NCI-H146 treated with DMSO at 0.1 percent for 48 hours (cell line): ENCODE measurements at regions not wholly inside any gene's neighbourhood (a gene's known extent, or its start where the extent isn't known, plus 50 kb on each side); places are given as distances from the start of the nearest gene placed in this dataset.

Experiments
- DNase-seq: peaks from one replicate; lab custom pipeline; 2025; ENCODE audit not compliant: unreplicated experiment; lab: John Stamatoyannopoulos, UW

- DNase-seq = no peak
Observed at GRCh38 chr2:177077778-177078177, 134.8 kb upstream of the HNRNPA3 start.

GRCh38 chr2:177078416-177078815, 134.2 kb upstream of the HNRNPA3 start:
- no peak for DNase-seq

DNA sequence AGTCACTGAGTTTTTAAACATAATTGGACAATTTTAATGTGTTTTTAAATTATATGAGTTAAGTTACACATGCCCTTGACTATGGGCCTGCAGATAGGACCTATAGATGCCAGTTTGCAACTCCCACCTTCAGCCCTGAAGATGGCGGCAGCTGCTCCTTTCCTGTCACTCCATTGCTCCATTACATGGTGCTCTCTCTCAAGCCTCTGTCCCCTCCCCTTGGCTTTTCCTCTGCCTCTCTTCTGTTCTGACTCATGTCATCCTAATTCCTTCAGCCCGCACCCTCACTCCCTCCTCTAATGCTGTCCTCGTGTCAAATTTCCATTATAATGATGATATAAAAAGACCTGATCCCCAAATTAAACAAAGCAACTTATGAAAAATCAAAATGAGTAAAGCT, 133.7 kb upstream of the HNRNPA3 start:
- no peak for DNase-seq

DNA sequence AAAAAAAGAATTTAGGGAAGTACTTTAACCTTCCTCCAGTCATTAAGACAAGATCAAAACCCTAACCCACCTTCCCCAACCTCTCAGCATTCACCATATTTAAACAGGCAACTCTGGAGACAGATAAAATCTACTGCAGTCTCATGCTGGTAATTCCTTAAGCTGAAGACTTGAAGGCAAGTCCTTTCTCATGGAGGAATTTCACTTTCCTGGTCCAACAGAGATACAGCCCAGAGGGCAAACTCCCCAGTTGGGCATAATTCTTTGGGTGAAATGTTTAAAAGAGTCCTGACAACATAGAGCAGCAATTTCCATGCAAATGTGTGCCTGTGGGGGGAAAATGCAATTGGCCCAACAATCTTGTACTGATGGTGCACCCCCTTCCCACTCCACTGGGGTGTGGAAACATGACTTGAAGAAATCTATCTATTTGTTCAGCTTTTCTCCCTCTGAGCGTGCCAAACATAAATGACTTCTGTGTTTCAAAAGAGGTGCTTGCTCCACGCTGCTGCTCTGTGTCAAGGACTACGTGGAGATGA, 131.8 kb upstream of the HNRNPA3 start:
- DNase-seq = no peak

GRCh38 chr2:177084607-177085006, 128.0 kb upstream of the HNRNPA3 start:
- DNase-seq = no peak

GRCh38 chr2:177088529-177088928, 124.1 kb upstream of the HNRNPA3 start:
- no peak for DNase-seq

DNA sequence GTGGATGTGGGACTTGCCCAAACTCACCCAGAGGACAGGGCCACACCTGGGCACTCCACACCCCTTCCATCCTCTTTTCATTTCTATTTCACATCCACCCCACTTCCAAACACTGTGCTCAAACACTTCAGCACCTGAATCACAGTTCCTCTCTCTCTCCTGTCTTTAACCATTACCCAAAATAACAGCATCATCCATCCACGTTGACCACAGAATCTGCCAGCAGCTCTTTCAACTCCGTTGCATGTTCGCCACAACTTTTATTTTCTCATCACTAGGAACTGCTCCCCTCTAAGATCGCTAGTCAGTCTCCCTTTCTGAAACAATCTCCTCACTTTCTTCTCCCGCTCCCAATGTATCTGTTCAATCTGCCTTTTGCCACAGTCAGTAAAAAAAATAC, 121.6 kb upstream of the HNRNPA3 start:
- DNase-seq = no peak

- no peak for DNase-seq
Observed at GRCh38 chr2:177093371-177093770, 119.2 kb upstream of the HNRNPA3 start.

- no peak for DNase-seq
Observed at GRCh38 chr2:177098001-177098613, 114.5 kb upstream of the HNRNPA3 start.

DNA sequence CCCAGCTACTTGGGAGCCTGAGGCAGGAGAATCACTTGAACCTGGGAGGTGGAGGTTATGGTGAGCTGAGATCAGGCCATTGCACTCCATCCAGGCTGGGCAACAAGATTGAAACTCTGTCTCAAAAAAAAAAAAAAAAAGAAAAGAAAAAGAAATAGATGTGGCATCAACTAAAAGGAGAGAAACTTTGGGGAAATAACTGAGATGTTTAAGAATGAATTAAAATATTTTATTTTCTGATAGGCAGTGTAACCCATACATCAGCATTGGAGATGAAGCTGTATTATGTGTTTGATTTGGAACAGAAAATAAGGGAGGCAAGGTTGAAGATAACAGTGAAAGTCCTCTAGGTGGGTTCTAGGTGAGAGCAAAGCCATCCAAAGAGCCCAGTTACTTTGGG, 110.7 kb upstream of the HNRNPA3 start:
- no peak for DNase-seq

DNA sequence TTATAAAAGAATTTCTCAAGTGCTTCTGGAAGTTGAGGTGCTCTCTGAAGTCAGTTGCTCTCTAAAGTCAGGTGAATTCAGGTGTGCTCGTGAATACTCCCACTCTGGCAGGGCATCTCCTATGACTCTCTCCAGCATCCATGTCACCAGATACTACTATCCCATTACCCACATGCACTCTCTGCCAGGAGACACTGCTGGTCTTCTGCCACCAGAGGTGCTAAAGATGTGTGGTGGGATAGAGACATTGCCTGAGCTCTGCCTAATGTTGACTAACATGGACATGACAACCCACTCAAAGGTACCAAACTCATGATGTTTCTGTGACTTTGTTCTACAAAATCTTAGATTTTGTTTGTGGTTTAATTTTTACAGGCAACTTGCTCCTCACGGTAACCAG, 106.4 kb upstream of the HNRNPA3 start:
- no peak for DNase-seq

GRCh38 chr2:177108890-177109289, 103.7 kb upstream of the HNRNPA3 start:
- no peak for DNase-seq

DNA sequence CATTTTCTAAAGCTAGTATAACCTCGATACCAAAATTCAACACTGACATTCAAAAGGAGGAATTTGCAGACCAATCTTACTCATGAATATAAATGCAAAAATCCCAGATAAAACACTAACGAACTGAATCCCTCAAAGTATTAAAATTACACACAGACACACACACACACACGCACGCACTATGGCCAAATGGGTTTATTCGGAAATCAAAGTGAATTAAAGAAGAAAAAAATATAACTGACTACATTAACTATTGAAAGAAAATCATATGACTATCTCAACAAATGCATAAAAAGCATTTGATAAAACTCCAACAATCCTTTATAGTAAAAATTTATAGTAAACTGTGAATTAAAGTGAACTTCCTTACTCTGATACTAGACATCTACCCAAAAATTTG, 97.9 kb upstream of the HNRNPA3 start:
- no peak for DNase-seq

GRCh38 chr2:177117755-177118154, 94.8 kb upstream of the HNRNPA3 start:
- DNase-seq = no peak

DNA sequence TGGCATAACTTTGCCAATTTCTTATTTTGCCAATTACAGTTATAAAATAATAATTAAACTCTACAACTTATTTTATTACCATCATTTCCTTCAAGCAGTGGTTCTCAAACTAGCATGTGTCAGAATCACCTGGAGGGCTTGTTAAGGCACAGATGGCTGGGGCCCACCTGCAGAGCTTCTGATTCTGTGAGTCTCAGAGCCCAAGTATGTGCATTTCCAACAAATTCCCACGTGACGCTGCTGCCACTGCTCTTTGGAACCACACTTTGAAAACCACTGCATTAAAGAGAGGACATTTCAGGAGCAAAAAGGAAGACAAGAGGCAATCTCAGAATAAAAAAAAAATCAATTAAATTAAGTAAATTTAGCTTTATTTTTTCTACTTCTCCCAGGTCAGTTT, 94.0 kb upstream of the HNRNPA3 start:
- DNase-seq = no peak

DNA sequence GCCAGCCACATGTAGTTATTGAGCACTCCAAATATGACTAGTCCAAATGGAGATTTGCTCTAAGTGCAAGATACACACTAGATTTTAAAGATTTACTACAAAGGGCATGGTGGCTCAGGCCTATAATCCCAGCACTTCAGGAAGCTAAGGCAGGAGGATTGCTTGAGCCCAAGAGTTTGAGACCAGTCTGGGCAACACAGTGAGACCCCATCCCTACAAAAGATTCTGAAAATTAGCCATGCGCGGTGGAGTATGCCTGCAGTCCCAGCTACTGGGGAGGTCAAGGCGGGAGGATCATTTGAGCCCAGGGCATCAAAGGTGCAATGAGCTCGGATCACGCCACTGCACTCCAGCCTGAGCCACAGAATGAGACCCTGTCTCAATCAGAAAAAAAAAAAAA, 93.5 kb upstream of the HNRNPA3 start:
- no peak for DNase-seq

GRCh38 chr2:177123048-177123447, 89.5 kb upstream of the HNRNPA3 start:
- no peak for DNase-seq

DNA sequence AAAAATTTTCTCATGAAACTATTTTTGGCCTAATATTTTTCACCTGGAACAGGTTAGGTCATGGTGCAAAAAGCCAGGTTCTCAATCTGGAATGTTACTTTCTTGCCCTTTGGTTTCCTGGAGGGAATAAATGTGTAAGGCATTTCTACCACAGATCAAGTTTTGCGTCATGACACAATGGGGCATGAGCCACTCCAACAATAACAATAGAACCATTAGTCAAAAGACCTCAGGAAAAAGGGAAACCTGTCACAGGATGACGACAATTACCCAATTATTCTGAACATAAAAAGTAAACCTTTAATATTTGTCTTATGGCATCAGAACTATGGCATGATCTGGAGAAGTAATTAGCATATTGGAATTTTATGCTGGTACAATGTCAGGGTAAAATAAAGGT, 88.2 kb upstream of the HNRNPA3 start:
- no peak for DNase-seq

DNA sequence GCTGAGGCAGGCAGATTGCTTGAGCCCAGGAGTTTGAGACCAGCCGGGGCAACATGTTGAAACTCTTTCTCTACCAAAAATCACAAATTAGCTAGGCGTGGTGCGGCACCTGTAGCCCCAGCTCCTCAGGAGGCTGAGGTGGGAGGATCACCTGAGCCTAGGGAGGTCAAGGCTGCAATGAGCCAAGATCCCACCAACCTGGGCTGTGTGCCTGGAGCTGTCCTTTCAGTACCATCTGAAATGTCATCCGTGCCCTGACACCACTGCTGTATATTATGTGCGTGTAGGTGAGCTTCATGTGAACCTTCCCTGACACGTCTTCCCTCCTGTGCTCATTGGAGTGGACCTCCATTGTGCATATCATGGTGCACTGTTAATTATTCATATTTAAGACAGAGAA, 84.8 kb upstream of the HNRNPA3 start:
- no peak for DNase-seq

GRCh38 chr2:177129610-177130009, 83.0 kb upstream of the HNRNPA3 start:
- no peak for DNase-seq

GRCh38 chr2:177131858-177132257, 80.7 kb upstream of the HNRNPA3 start:
- no peak for DNase-seq

GRCh38 chr2:177138823-177139222, 73.8 kb upstream of the HNRNPA3 start:
- no peak for DNase-seq

- DNase-seq = no peak
Observed at GRCh38 chr2:177141866-177142265, 70.7 kb upstream of the HNRNPA3 start.
